ENCODE measurements at regions not wholly inside any gene's neighbourhood (a gene's known extent, or its start where the extent isn't known, plus 50 kb on each side); places are given as distances from the start of the nearest gene placed in this dataset.

GRCh38 chr6:81843302-81843701 is 90.8 kb upstream of the TENT5A start:
- Histone ChIP-seq H3K27ac (ENCODE audit: insufficient read depth, low read depth, low read length) (no peak overlapping the region), H3K36me3 (ENCODE audit: control insufficient read depth in 2 of 2, extremely low read depth in 1 of 2, insufficient read depth in 2 of 2, low read length in 2 of 2) (no peaks in the 10 kb centered on the region), H3K27me3 (ENCODE audit: control insufficient read depth in 2 of 2, insufficient read depth in 2 of 2, low read length in 2 of 2) (no peaks in the 10 kb centered on the region), H4K20me1 (replicated peaks; ENCODE audit: control insufficient read depth, extremely low read depth, insufficient read depth, low read length) (no peaks in the 10 kb centered on the region), H3K9me3 (replicated peaks; ENCODE audit: control insufficient read depth, insufficient read depth, low read length) (no peaks in the 10 kb centered on the region), H3K9ac (replicated peaks; ENCODE audit: extremely low read depth, insufficient read depth, low read length) (no peak overlapping the region), H3K4me1 (ENCODE audit: control insufficient read depth, extremely low read depth, insufficient read depth, low read length) (no peaks in the 10 kb centered on the region), H2AFZ (ENCODE audit: low read depth, low read length) (no peak overlapping the region), H3K4me3 (replicated peaks in 1 of 3; ENCODE audit: insufficient read depth in 1 of 3, low read depth in 1 of 3, low read length in 3 of 3) (no peak overlapping the region), H3K79me2 (ENCODE audit: control insufficient read depth, insufficient read depth, low read length) (no peaks in the 10 kb centered on the region), H3K4me2 (ENCODE audit: insufficient read depth, low read length) (no peak overlapping the region), H3K9me1 (replicated peaks; ENCODE audit: control insufficient read depth, extremely low read depth, insufficient read depth, low read length) (no peaks in the 10 kb centered on the region)
- TF ChIP-seq GATA2 (IDR thresholded peaks at IDR 0.05; ENCODE audit: insufficient read depth, insufficient read length, low read depth, low read length) (no peak), POLR2AphosphoS5 (IDR thresholded peaks at IDR 0.05; ENCODE audit: insufficient read depth, low read depth, low read length) (no peak), MYC (IDR thresholded peaks at IDR 0.05; ENCODE audit: low read depth, low read length) (no peak), EZH2 (IDR thresholded peaks at IDR 0.05; ENCODE audit: borderline replicate concordance, low read depth, low read length, severe bottlenecking) (no peak), JUN (IDR thresholded peaks at IDR 0.05; ENCODE audit: borderline replicate concordance, insufficient read depth, insufficient read length, low read depth) (no peak)
- TF ChIP-seq, protein P1, sequence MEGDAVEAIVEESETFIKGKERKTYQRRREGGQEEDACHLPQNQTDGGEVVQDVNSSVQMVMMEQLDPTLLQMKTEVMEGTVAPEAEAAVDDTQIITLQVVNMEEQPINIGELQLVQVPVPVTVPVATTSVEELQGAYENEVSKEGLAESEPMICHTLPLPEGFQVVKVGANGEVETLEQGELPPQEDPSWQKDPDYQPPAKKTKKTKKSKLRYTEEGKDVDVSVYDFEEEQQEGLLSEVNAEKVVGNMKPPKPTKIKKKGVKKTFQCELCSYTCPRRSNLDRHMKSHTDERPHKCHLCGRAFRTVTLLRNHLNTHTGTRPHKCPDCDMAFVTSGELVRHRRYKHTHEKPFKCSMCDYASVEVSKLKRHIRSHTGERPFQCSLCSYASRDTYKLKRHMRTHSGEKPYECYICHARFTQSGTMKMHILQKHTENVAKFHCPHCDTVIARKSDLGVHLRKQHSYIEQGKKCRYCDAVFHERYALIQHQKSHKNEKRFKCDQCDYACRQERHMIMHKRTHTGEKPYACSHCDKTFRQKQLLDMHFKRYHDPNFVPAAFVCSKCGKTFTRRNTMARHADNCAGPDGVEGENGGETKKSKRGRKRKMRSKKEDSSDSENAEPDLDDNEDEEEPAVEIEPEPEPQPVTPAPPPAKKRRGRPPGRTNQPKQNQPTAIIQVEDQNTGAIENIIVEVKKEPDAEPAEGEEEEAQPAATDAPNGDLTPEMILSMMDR (IDR thresholded peaks at IDR 0.05; ENCODE audit: extremely low read depth in 1 of 2, insufficient read depth in 1 of 2, low read depth in 1 of 2, low read length in 2 of 2) = no peak
- no TSS peak for BruUV-seq (replicated peaks)
- no peak for DNase-seq (ENCODE audit: low read depth, low spot score)
- no peak for FAIRE-seq
- intact Hi-C loops (cut with micrococcal nuclease) (no loop called here), dilution Hi-C loops (cut with MboI; ENCODE audit: extremely low pct_ligation_motif_present, low sequenced_read_pairs) (no loop called here)
- CTCF ChIA-PET = no interaction called here
- POLR2A ChIA-PET = no interaction called here

- DNase-seq (ENCODE audit: low read depth, low spot score) (no peak), FAIRE-seq (no peak)
- no peak overlapping the region for H3K4me2 ChIP-seq (ENCODE audit: insufficient read depth, low read length)
- H2AFZ ChIP-seq (ENCODE audit: low read depth, low read length) = no peak overlapping the region
- H3K27ac ChIP-seq (ENCODE audit: insufficient read depth, low read depth, low read length) = no peak overlapping the region
- ChIA-PET POLR2A (no interaction called here), CTCF (no interaction called here)
- no peaks in the 10 kb centered on the region for H3K36me3 ChIP-seq (ENCODE audit: control insufficient read depth in 2 of 2, extremely low read depth in 1 of 2, insufficient read depth in 2 of 2, low read length in 2 of 2)
- no peak overlapping the region for H3K9ac ChIP-seq (replicated peaks; ENCODE audit: extremely low read depth, insufficient read depth, low read length)
- no peak for TF ChIP-seq FOS (IDR thresholded peaks at IDR 0.05; ENCODE audit: borderline replicate concordance, insufficient read depth, low read length)
- no peak for TF ChIP-seq POLR2A (IDR thresholded peaks at IDR 0.05; ENCODE audit: low read depth, low read length)
- no peak for TF ChIP-seq GATA2 (IDR thresholded peaks at IDR 0.05; ENCODE audit: insufficient read depth, insufficient read length, low read depth, low read length)
- TF ChIP-seq, protein P2, sequence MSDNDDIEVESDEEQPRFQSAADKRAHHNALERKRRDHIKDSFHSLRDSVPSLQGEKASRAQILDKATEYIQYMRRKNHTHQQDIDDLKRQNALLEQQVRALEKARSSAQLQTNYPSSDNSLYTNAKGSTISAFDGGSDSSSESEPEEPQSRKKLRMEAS (IDR thresholded peaks at IDR 0.05; ENCODE audit: insufficient read depth, insufficient read length) = no peak
- TF ChIP-seq MYC (IDR thresholded peaks at IDR 0.05; ENCODE audit: low read depth, low read length) = no peak
- no peak for TF ChIP-seq JUN (IDR thresholded peaks at IDR 0.05; ENCODE audit: borderline replicate concordance, insufficient read depth, insufficient read length, low read depth)
- no peak for TF ChIP-seq POLR2AphosphoS5 (IDR thresholded peaks at IDR 0.05; ENCODE audit: insufficient read depth, low read depth, low read length)
- TF ChIP-seq EZH2 (IDR thresholded peaks at IDR 0.05; ENCODE audit: borderline replicate concordance, low read depth, low read length, severe bottlenecking) = no peak
- TF ChIP-seq, protein P1 (IDR thresholded peaks at IDR 0.05; ENCODE audit: extremely low read depth in 1 of 2, insufficient read depth in 1 of 2, low read depth in 1 of 2, low read length in 2 of 2) = no peak
- no TSS peak for BruUV-seq (replicated peaks)
- H3K9me1 ChIP-seq (replicated peaks; ENCODE audit: control insufficient read depth, extremely low read depth, insufficient read depth, low read length) = no peaks in the 10 kb centered on the region
- H3K4me1 ChIP-seq (ENCODE audit: control insufficient read depth, extremely low read depth, insufficient read depth, low read length) = no peaks in the 10 kb centered on the region
- H3K9me3 ChIP-seq (replicated peaks; ENCODE audit: control insufficient read depth, insufficient read depth, low read length) = no peaks in the 10 kb centered on the region
- H3K4me3 ChIP-seq (replicated peaks in 1 of 3; ENCODE audit: insufficient read depth in 1 of 3, low read depth in 1 of 3, low read length in 3 of 3) = no peak overlapping the region
- intact Hi-C loops (cut with micrococcal nuclease) = no loop called here
- no peaks in the 10 kb centered on the region for H3K79me2 ChIP-seq (ENCODE audit: control insufficient read depth, insufficient read depth, low read length)
- no peaks in the 10 kb centered on the region for H4K20me1 ChIP-seq (replicated peaks; ENCODE audit: control insufficient read depth, extremely low read depth, insufficient read depth, low read length)
- H3K27me3 ChIP-seq (ENCODE audit: control insufficient read depth in 2 of 2, insufficient read depth in 2 of 2, low read length in 2 of 2) = no peaks in the 10 kb centered on the region
- dilution Hi-C loops (cut with MboI; ENCODE audit: extremely low pct_ligation_motif_present, low sequenced_read_pairs) = no loop called here
Observed at GRCh38 chr6:81842254-81842653, 89.8 kb upstream of the TENT5A start.

Data from endothelial cell of umbilical vein (primary cell).